ENCODE measurements at regions not wholly inside any gene's neighbourhood (a gene's known extent, or its start where the extent isn't known, plus 50 kb on each side); places are given as distances from the start of the nearest gene placed in this dataset.

GRCh38 chr1:195745189-195746010 is 862.8 kb downstream of the KCNT2 start:
- no peak for DNase-seq (ENCODE audit: low read depth in 1 of 2, low spot score in 1 of 2)
- Histone ChIP-seq H3K4me3 (replicated peaks; ENCODE audit: insufficient read depth, low read length) (no peak overlapping the region), H3K27me3 (ENCODE audit: insufficient read depth, poor library complexity, severe bottlenecking) (no peaks in the 10 kb centered on the region), H3K27ac (replicated peaks) (no peak overlapping the region)
- TF ChIP-seq, protein P1, sequence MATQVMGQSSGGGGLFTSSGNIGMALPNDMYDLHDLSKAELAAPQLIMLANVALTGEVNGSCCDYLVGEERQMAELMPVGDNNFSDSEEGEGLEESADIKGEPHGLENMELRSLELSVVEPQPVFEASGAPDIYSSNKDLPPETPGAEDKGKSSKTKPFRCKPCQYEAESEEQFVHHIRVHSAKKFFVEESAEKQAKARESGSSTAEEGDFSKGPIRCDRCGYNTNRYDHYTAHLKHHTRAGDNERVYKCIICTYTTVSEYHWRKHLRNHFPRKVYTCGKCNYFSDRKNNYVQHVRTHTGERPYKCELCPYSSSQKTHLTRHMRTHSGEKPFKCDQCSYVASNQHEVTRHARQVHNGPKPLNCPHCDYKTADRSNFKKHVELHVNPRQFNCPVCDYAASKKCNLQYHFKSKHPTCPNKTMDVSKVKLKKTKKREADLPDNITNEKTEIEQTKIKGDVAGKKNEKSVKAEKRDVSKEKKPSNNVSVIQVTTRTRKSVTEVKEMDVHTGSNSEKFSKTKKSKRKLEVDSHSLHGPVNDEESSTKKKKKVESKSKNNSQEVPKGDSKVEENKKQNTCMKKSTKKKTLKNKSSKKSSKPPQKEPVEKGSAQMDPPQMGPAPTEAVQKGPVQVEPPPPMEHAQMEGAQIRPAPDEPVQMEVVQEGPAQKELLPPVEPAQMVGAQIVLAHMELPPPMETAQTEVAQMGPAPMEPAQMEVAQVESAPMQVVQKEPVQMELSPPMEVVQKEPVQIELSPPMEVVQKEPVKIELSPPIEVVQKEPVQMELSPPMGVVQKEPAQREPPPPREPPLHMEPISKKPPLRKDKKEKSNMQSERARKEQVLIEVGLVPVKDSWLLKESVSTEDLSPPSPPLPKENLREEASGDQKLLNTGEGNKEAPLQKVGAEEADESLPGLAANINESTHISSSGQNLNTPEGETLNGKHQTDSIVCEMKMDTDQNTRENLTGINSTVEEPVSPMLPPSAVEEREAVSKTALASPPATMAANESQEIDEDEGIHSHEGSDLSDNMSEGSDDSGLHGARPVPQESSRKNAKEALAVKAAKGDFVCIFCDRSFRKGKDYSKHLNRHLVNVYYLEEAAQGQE (IDR thresholded peaks at IDR 0.05; ENCODE audit: insufficient replicate concordance, low read depth), result no peak
- TF ChIP-seq, protein P2, sequence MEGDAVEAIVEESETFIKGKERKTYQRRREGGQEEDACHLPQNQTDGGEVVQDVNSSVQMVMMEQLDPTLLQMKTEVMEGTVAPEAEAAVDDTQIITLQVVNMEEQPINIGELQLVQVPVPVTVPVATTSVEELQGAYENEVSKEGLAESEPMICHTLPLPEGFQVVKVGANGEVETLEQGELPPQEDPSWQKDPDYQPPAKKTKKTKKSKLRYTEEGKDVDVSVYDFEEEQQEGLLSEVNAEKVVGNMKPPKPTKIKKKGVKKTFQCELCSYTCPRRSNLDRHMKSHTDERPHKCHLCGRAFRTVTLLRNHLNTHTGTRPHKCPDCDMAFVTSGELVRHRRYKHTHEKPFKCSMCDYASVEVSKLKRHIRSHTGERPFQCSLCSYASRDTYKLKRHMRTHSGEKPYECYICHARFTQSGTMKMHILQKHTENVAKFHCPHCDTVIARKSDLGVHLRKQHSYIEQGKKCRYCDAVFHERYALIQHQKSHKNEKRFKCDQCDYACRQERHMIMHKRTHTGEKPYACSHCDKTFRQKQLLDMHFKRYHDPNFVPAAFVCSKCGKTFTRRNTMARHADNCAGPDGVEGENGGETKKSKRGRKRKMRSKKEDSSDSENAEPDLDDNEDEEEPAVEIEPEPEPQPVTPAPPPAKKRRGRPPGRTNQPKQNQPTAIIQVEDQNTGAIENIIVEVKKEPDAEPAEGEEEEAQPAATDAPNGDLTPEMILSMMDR (IDR thresholded peaks at IDR 0.05; ENCODE audit: insufficient read depth, low read length), result no peak
- TF ChIP-seq POLR2AphosphoS5 (IDR thresholded peaks at IDR 0.05; ENCODE audit: low read depth), result no peak

- H3K4me3 ChIP-seq (replicated peaks; ENCODE audit: insufficient read depth, low read length), result no peak overlapping the region
- TF ChIP-seq SPI1 (IDR thresholded peaks at IDR 0.05; ENCODE audit: borderline replicate concordance, low read depth) (no peak), GABPA (IDR thresholded peaks at IDR 0.05; ENCODE audit: low read depth) (no peak), POLR2AphosphoS5 (IDR thresholded peaks at IDR 0.05; ENCODE audit: low read depth) (no peak)
- TF ChIP-seq, protein P2 (IDR thresholded peaks at IDR 0.05; ENCODE audit: insufficient read depth, low read length), result no peak
- TF ChIP-seq, protein P1 (IDR thresholded peaks at IDR 0.05; ENCODE audit: insufficient replicate concordance, low read depth), result no peak
- H3K27ac ChIP-seq (replicated peaks), result no peak overlapping the region
- H3K27me3 ChIP-seq (ENCODE audit: insufficient read depth, poor library complexity, severe bottlenecking), result no peaks in the 10 kb centered on the region
- DNase-seq (ENCODE audit: low read depth in 1 of 2, low spot score in 1 of 2), result no peak
Observed at GRCh38 chr1:195744256-195744655, 864.0 kb downstream of the KCNT2 start.

DNA sequence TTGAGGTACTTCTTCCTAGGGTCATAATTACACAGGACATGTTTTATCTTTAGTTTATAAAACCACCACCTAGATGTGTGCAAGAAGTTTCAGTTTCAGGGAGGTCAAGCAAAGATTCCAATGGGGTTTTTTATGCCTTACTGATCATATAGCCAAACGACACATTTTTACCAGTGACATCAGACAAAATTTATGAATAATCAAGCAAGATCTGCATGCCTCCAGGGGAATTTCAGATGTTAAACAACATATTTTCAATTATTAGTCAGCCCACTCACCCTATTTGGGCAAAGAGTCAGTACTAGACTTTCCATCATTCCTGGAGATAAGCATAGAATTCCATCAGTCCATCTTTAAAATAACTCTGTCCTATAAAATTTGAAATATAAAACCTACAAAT is 867.4 kb downstream of the KCNT2 start:
- no peak for DNase-seq (ENCODE audit: low read depth in 1 of 2, low spot score in 1 of 2)
- H3K4me3 ChIP-seq (replicated peaks; ENCODE audit: insufficient read depth, low read length), result no peak overlapping the region
- H3K27me3 ChIP-seq (ENCODE audit: insufficient read depth, poor library complexity, severe bottlenecking), result no peaks in the 10 kb centered on the region
- TF ChIP-seq, protein P1 (IDR thresholded peaks at IDR 0.05; ENCODE audit: insufficient replicate concordance, low read depth), result no peak
- TF ChIP-seq POLR2AphosphoS5 (IDR thresholded peaks at IDR 0.05; ENCODE audit: low read depth), result no peak
- no peak for TF ChIP-seq SPI1 (IDR thresholded peaks at IDR 0.05; ENCODE audit: borderline replicate concordance, low read depth)
- H3K27ac ChIP-seq (replicated peaks), result no peak overlapping the region

Measured in HL-60 (cell line).